SK-N-SH (cell line): ENCODE measurements at regions not wholly inside any gene's neighbourhood (a gene's known extent, or its start where the extent isn't known, plus 50 kb on each side); places are given as distances from the start of the nearest gene placed in this dataset.

Experiments used
- CTCF ChIA-PET: fragments of 300-600, 350-600 bp; formaldehyde crosslinking; extraction: SDS; loops from one replicate; lab custom pipeline; 2021; lab: Yijun Ruan, JAX
- POLR2A ChIA-PET: fragments of 350-600 bp; sonication (Branson Sonifier 250); formaldehyde crosslinking; extraction: SDS; loops from one replicate; lab custom pipeline; 2020; ENCODE audit warnings: antibody characterized with exemption, inconsistent platforms; lab: Yijun Ruan, JAX
- DNase-seq: peaks from one replicate; pipeline ENCODE4 v3.0.0; 2012
- H2AFZ ChIP-seq: fragments of 200-600 bp; sonication (generic); 2 replicates; pipeline ENCODE4 v1.8.1; 2016; ENCODE audit warnings: antibody characterized with exemption, mild to moderate bottlenecking, low read depth
- H3F3A ChIP-seq: fragments of 200-600 bp; sonication (generic); replicated peaks from 2 replicates; pipeline ENCODE3; 2016; ENCODE audit warnings: antibody characterized with exemption, mild to moderate bottlenecking; ENCODE audit not compliant: insufficient read depth
- H3K27ac ChIP-seq, 2 experiments: fragments of 200-500 bp in 1 of 2; fragments of 200-600 bp in 1 of 2; sonication (Bioruptor generic) in 1 of 2; sonication (generic), shearing (Covaris generic) in 1 of 2; 2 replicates each; pipeline versions ENCODE4 v1.5.1 to v1.6.1; 2014 to 2016; ENCODE audit warnings: low read depth in 2 of 2, inconsistent platforms in 1 of 2, low read length in 1 of 2, mild to moderate bottlenecking in 1 of 2, mixed read lengths in 1 of 2
- H3K27me3 ChIP-seq: fragments of 200-600 bp; sonication (generic), shearing (Covaris generic); 2 replicates; pipeline ENCODE4 v1.6.1; 2016; ENCODE audit warnings: mixed run types; ENCODE audit not compliant: insufficient read depth
- H3K36me3 ChIP-seq, 2 experiments: fragments of 200-500 bp in 1 of 2; fragments of 200-600 bp in 1 of 2; sonication (Bioruptor generic) in 1 of 2; sonication (generic) in 1 of 2; replicated peaks in 1 of 2; 2 replicates each; pipeline versions ENCODE3 to v1.5.1; 2014 to 2016; ENCODE audit warnings: low read length in 1 of 2, mild to moderate bottlenecking in 1 of 2; ENCODE audit not compliant: insufficient read depth in 2 of 2, control insufficient read depth in 1 of 2
- H3K4me1 ChIP-seq, 2 experiments: fragments of 200-500 bp in 1 of 2; fragments of 200-600 bp in 1 of 2; sonication (Bioruptor generic) in 1 of 2; sonication (generic), shearing (Covaris generic) in 1 of 2; 2 replicates each; pipeline versions ENCODE4 v1.5.1 to v1.6.1; 2014 to 2016; ENCODE audit warnings: low read depth in 1 of 2, low read length in 1 of 2, mixed run types in 1 of 2; ENCODE audit not compliant: insufficient read depth in 2 of 2, control insufficient read depth in 1 of 2
- H3K4me2 ChIP-seq: fragments of 200-600 bp; sonication (generic), shearing (Covaris generic); 2 replicates; pipeline ENCODE4 v1.6.1; 2017; ENCODE audit warnings: mixed run types
- H3K4me3 ChIP-seq, 2 experiments: fragments of 200-500 bp in 1 of 2; fragments of 200-600 bp in 1 of 2; sonication (Bioruptor generic) in 1 of 2; sonication (generic), shearing (Covaris generic) in 1 of 2; 2 replicates each; pipeline versions ENCODE4 v1.5.1 to v1.8.1; 2014 to 2016; ENCODE audit warnings: low read depth in 2 of 2, inconsistent platforms in 1 of 2, low read length in 1 of 2, mild to moderate bottlenecking in 1 of 2, mixed read lengths in 1 of 2, moderate library complexity in 1 of 2
- H3K79me2 ChIP-seq: fragments of 200-600 bp; sonication (generic); 2 replicates; pipeline ENCODE4 v1.8.1; 2017; ENCODE audit warnings: mild to moderate bottlenecking; ENCODE audit not compliant: insufficient read depth
- H3K9ac ChIP-seq: fragments of 200-600 bp; sonication (generic); 2 replicates; pipeline ENCODE4 v1.6.1; 2017; ENCODE audit warnings: mixed run types
- H3K9me2 ChIP-seq: fragments of 200-600 bp; sonication (generic); 2 replicates; pipeline ENCODE4 v1.6.1; 2017; ENCODE audit warnings: mixed run types
- H3K9me3 ChIP-seq: fragments of 200-600 bp; sonication (generic); 2 replicates; pipeline ENCODE4 v1.6.1; 2017; ENCODE audit warnings: mixed run types, mild to moderate bottlenecking, moderate library complexity
- H4K20me1 ChIP-seq: fragments of 200-600 bp; sonication (generic); 2 replicates; pipeline ENCODE4 v1.6.1; 2017; ENCODE audit warnings: mild to moderate bottlenecking, mixed run types; ENCODE audit not compliant: insufficient read depth
- ELF1 ChIP-seq: IDR thresholded peaks from 2 replicates; pipeline ENCODE4 v1.4.0; 2012
- FOXM1 ChIP-seq: IDR thresholded peaks from 2 replicates; pipeline ENCODE4 v1.4.0; 2012; ENCODE audit warnings: low read depth, mild to moderate bottlenecking
- GABPA ChIP-seq: IDR thresholded peaks from 2 replicates; pipeline ENCODE4 v1.4.0; 2012; ENCODE audit warnings: low read depth, mild to moderate bottlenecking
- IRF3 ChIP-seq: fragments of 150-350 bp; IDR thresholded peaks from 2 replicates; pipeline ENCODE4 v1.6.1; 2016; ENCODE audit warnings: mild to moderate bottlenecking, low read depth, low read length
- JUND ChIP-seq: IDR thresholded peaks from 2 replicates; pipeline ENCODE4 v1.4.0; 2012
- NFIC ChIP-seq: IDR thresholded peaks from 2 replicates; pipeline ENCODE4 v1.4.0; 2012; ENCODE audit warnings: borderline replicate concordance
- PBX3 ChIP-seq: IDR thresholded peaks from 2 replicates; pipeline ENCODE4; 2012
- RCOR1 ChIP-seq: fragments of 150-350 bp; IDR thresholded peaks from 2 replicates; pipeline ENCODE4 v1.6.1; 2017; ENCODE audit warnings: antibody characterized with exemption, low read length
- SIN3A ChIP-seq: IDR thresholded peaks from 2 replicates; pipeline ENCODE4 v1.6.1; 2012; ENCODE audit warnings: low read depth, mild to moderate bottlenecking, low read length, moderate library complexity, borderline replicate concordance
- TAF1 ChIP-seq: IDR thresholded peaks from 2 replicates; pipeline ENCODE4 v1.6.1; 2012; ENCODE audit warnings: low read depth, mild to moderate bottlenecking, low read length, moderate library complexity, borderline replicate concordance
- TEAD4 ChIP-seq: IDR thresholded peaks from 2 replicates; pipeline ENCODE4 v1.4.0; 2012; ENCODE audit warnings: mild to moderate bottlenecking, borderline replicate concordance; ENCODE audit not compliant: insufficient read depth
- USF2 ChIP-seq: fragments of 150-350 bp; IDR thresholded peaks from 2 replicates; pipeline ENCODE4 v1.6.1; 2017; ENCODE audit warnings: antibody characterized with exemption, low read length, low read depth, borderline replicate concordance
- YY1 ChIP-seq: IDR thresholded peaks from 2 replicates; pipeline ENCODE4 v1.4.0; 2012; ENCODE audit warnings: low read depth, mild to moderate bottlenecking
- WGBS: methylation state at CpG from one replicate; pipeline ENCODE4 v1.1.6; 2017; ENCODE audit warnings: low lambda C conversion rate; 5-methylcytosine and 5-hydroxymethylcytosine counted together

GRCh38 chr21:16395285-16395684, 665.5 kb downstream of the USP25 start:
- H3F3A ChIP-seq: no peaks in the 10 kb centered on the region
- POLR2A ChIA-PET: no interaction called here
- no peaks in the 10 kb centered on the region for H4K20me1 ChIP-seq
- no peak for TF ChIP-seq PBX3
- TF ChIP-seq YY1: no peak
- TF ChIP-seq TEAD4: no peak
- no peak for TF ChIP-seq GABPA
- no peak for TF ChIP-seq IRF3
- TF ChIP-seq USF2: no peak
- no peak for TF ChIP-seq SIN3A
- no peak overlapping the region for H3K27ac ChIP-seq
- no peak overlapping the region for H3K9ac ChIP-seq
- WGBS: 42% methylated on average over 2 of the region's 2 CpGs
- H3K79me2 ChIP-seq: no peaks in the 10 kb centered on the region
- no peak overlapping the region for H3K4me3 ChIP-seq
- H2AFZ ChIP-seq: no peak overlapping the region
- DNase-seq: no peak
- no peaks in the 10 kb centered on the region for H3K27me3 ChIP-seq
- H3K9me3 ChIP-seq: no peaks in the 10 kb centered on the region
- no peak overlapping the region for H3K4me2 ChIP-seq
- H3K36me3 ChIP-seq: no peaks in the 10 kb centered on the region
- H3K4me1 ChIP-seq: no peaks in the 10 kb centered on the region
- no peaks in the 10 kb centered on the region for H3K9me2 ChIP-seq
- CTCF ChIA-PET: no interaction called here

- Histone ChIP-seq H3K27ac (no peak overlapping the region), H2AFZ (no peak overlapping the region), H3K79me2 (no peaks in the 10 kb centered on the region), H3K4me3 (no peak overlapping the region), H3F3A (no peaks in the 10 kb centered on the region), H3K36me3 (no peaks in the 10 kb centered on the region), H4K20me1 (no peaks in the 10 kb centered on the region), H3K9me2 (no peaks in the 10 kb centered on the region), H3K9me3 (no peaks in the 10 kb centered on the region), H3K27me3 (no peaks in the 10 kb centered on the region), H3K4me1 (no peaks in the 10 kb centered on the region), H3K9ac (no peak overlapping the region), H3K4me2 (no peak overlapping the region)
- DNase-seq: no peak
- ChIA-PET POLR2A (no interaction called here), CTCF (interaction anchor here (0.5 to 0.6 kb wide), 2 partner anchors 31 to 411 kb away, joined by 3 read pairs; no protein-coding TSS in a partner anchor)
- no peak for TF ChIP-seq FOXM1
- no peak for TF ChIP-seq TAF1
- TF ChIP-seq RCOR1: no peak
- no peak for TF ChIP-seq ELF1
- no peak for TF ChIP-seq JUND
- no peak for TF ChIP-seq GABPA
- no peak for TF ChIP-seq NFIC
Observed at GRCh38 chr21:16402752-16403151, 673.0 kb downstream of the USP25 start.
